H1 (cell line): ENCODE measurements at regions not wholly inside any gene's neighbourhood (a gene's known extent, or its start where the extent isn't known, plus 50 kb on each side); places are given as distances from the start of the nearest gene placed in this dataset.

Experiments used
- BCL11A ChIP-seq, 2 experiments: IDR thresholded peaks; one replicate each; pipeline ENCODE4 v1.6.1; 2011; ENCODE audit warnings: low read depth in 2 of 2, low read length in 2 of 2, mild to moderate bottlenecking in 2 of 2
- CTCF ChIP-seq, 3 experiments: IDR thresholded peaks; 1 replicate in 2 of 3; 2 replicates in 1 of 3; pipeline versions ENCODE4 v1.5.1 to v1.6.1; 2011; ENCODE audit warnings: low read length in 3 of 3, mild to moderate bottlenecking in 3 of 3, inconsistent platforms in 2 of 3, low read depth in 1 of 3, moderate library complexity in 1 of 3; ENCODE audit not compliant: insufficient read depth in 1 of 3; ENCODE audit errors: control extremely low read depth in 1 of 3
- EP300 ChIP-seq, 2 experiments: IDR thresholded peaks; 1 replicate in 1 of 2; 2 replicates in 1 of 2; pipeline ENCODE4 v1.6.1; 2011 to 2012; ENCODE audit warnings: low read depth in 2 of 2, low read length in 2 of 2, mild to moderate bottlenecking in 2 of 2, borderline replicate concordance in 1 of 2, inconsistent platforms in 1 of 2, moderate library complexity in 1 of 2
- SP2 ChIP-seq: IDR thresholded peaks from 2 replicates; pipeline ENCODE4 v1.6.1; 2012; ENCODE audit warnings: mild to moderate bottlenecking, low read length, inconsistent platforms
- TAF1 ChIP-seq: IDR thresholded peaks from 2 replicates; pipeline ENCODE4 v1.6.1; 2011; ENCODE audit warnings: mild to moderate bottlenecking, low read depth, low read length
- TAF7 ChIP-seq: optimal IDR thresholded peaks from 2 replicates; pipeline ENCODE3; 2011; ENCODE audit warnings: low read depth, mild to moderate bottlenecking, inconsistent platforms, low read length, moderate library complexity, borderline replicate concordance
- TF ChIP-seq, protein P1 (sequence below): fragments of 300-600 bp; sonication (generic); IDR thresholded peaks from 2 replicates; pipeline ENCODE4 v1.7.1; 2012; ENCODE audit warnings: low read length, moderate library complexity, mild to moderate bottlenecking, inconsistent platforms; ENCODE audit not compliant: insufficient replicate concordance

DNA sequence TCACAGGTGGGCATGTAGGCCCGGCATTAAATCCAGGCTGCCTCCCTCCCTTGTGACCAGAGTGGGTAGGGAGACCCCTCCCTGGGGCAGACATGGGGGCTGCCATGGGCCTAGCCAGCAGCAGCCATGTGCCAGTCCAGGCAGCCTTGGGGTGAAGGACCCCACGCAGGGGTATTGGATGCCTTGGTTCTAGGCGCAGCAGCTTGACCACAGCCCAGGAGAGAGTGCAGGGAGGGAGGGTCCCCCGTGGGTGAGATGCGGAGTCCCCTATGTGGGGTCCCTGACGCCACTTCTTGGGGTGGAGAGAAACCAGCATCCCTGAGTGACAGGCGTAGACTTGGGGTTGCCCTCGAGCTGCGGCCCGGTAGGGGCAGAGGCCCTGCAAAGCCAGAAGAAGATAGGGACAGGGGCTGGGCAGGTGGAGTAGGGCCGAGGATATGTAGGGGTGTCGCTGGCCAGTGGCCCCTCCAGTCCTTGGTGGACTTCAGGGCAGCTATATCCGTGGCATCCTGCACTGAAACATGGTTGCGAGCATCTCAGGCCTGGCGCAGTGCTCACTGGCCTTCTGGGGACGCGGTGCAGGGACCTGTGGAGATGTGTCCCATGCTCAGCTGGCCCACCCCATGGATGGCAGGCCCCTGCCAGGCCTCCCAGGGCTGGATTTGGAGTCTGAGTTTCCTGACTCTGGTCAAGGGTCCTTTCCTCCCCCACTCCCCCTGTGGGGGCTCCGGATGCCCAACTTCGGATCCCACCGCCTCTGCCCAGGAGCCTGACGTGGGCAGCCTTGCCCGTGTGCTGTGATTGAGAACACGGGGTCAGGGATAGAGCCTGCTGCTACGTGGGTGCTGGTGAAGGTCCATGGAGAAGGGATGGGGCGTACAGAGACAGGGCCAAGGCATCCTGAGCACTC, 1179.8 kb downstream of the BRD1 start (continued):
- no peak for TF ChIP-seq TAF1
- no peak for TF ChIP-seq BCL11A (IDR thresholded peaks at IDR 0.05; ENCODE audit: low read depth in 2 of 2, low read length in 2 of 2)
- TF ChIP-seq, protein P1, sequence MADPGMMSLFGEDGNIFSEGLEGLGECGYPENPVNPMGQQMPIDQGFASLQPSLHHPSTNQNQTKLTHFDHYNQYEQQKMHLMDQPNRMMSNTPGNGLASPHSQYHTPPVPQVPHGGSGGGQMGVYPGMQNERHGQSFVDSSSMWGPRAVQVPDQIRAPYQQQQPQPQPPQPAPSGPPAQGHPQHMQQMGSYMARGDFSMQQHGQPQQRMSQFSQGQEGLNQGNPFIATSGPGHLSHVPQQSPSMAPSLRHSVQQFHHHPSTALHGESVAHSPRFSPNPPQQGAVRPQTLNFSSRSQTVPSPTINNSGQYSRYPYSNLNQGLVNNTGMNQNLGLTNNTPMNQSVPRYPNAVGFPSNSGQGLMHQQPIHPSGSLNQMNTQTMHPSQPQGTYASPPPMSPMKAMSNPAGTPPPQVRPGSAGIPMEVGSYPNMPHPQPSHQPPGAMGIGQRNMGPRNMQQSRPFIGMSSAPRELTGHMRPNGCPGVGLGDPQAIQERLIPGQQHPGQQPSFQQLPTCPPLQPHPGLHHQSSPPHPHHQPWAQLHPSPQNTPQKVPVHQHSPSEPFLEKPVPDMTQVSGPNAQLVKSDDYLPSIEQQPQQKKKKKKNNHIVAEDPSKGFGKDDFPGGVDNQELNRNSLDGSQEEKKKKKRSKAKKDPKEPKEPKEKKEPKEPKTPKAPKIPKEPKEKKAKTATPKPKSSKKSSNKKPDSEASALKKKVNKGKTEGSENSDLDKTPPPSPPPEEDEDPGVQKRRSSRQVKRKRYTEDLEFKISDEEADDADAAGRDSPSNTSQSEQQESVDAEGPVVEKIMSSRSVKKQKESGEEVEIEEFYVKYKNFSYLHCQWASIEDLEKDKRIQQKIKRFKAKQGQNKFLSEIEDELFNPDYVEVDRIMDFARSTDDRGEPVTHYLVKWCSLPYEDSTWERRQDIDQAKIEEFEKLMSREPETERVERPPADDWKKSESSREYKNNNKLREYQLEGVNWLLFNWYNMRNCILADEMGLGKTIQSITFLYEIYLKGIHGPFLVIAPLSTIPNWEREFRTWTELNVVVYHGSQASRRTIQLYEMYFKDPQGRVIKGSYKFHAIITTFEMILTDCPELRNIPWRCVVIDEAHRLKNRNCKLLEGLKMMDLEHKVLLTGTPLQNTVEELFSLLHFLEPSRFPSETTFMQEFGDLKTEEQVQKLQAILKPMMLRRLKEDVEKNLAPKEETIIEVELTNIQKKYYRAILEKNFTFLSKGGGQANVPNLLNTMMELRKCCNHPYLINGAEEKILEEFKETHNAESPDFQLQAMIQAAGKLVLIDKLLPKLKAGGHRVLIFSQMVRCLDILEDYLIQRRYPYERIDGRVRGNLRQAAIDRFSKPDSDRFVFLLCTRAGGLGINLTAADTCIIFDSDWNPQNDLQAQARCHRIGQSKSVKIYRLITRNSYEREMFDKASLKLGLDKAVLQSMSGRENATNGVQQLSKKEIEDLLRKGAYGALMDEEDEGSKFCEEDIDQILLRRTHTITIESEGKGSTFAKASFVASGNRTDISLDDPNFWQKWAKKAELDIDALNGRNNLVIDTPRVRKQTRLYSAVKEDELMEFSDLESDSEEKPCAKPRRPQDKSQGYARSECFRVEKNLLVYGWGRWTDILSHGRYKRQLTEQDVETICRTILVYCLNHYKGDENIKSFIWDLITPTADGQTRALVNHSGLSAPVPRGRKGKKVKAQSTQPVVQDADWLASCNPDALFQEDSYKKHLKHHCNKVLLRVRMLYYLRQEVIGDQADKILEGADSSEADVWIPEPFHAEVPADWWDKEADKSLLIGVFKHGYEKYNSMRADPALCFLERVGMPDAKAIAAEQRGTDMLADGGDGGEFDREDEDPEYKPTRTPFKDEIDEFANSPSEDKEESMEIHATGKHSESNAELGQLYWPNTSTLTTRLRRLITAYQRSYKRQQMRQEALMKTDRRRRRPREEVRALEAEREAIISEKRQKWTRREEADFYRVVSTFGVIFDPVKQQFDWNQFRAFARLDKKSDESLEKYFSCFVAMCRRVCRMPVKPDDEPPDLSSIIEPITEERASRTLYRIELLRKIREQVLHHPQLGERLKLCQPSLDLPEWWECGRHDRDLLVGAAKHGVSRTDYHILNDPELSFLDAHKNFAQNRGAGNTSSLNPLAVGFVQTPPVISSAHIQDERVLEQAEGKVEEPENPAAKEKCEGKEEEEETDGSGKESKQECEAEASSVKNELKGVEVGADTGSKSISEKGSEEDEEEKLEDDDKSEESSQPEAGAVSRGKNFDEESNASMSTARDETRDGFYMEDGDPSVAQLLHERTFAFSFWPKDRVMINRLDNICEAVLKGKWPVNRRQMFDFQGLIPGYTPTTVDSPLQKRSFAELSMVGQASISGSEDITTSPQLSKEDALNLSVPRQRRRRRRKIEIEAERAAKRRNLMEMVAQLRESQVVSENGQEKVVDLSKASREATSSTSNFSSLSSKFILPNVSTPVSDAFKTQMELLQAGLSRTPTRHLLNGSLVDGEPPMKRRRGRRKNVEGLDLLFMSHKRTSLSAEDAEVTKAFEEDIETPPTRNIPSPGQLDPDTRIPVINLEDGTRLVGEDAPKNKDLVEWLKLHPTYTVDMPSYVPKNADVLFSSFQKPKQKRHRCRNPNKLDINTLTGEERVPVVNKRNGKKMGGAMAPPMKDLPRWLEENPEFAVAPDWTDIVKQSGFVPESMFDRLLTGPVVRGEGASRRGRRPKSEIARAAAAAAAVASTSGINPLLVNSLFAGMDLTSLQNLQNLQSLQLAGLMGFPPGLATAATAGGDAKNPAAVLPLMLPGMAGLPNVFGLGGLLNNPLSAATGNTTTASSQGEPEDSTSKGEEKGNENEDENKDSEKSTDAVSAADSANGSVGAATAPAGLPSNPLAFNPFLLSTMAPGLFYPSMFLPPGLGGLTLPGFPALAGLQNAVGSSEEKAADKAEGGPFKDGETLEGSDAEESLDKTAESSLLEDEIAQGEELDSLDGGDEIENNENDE: no peak
- no peak for TF ChIP-seq TAF7
- TF ChIP-seq EP300 (IDR thresholded peaks at IDR 0.05; ENCODE audit: borderline replicate concordance in 1 of 2, low read depth in 2 of 2, low read length in 2 of 2): no peak
- no peak for TF ChIP-seq CTCF (IDR thresholded peaks at IDR 0.05; ENCODE audit: control extremely low read depth in 1 of 3, insufficient read depth in 1 of 3, low read depth in 1 of 3, low read length in 3 of 3)
- no peak for TF ChIP-seq SP2
